Cardiac muscle cell (in vitro differentiated cells and primary cell): ENCODE measurements at regions not wholly inside any gene's neighbourhood (a gene's known extent, or its start where the extent isn't known, plus 50 kb on each side); places are given as distances from the start of the nearest gene placed in this dataset.

Experiments
- DNase-seq, 2 donors: peaks; one replicate each; pipeline versions ENCODE4 v3.0.0 to v3.0.0-alpha.2; 2010 to 2017; ENCODE audit warnings: low read depth in 1 of 2, low spot score in 1 of 2
- H3K27ac ChIP-seq: fragments of 200-600 bp; sonication (generic); 2 replicates; pipeline ENCODE4 v1.5.1; 2016
- H3K27me3 ChIP-seq: fragments of 200-600 bp; sonication (generic); 2 replicates; pipeline ENCODE4 v1.6.0; 2016; ENCODE audit warnings: control low read depth
- H3K36me3 ChIP-seq: fragments of 200-600 bp; sonication (generic); 2 replicates; pipeline ENCODE4 v1.5.1; 2016; ENCODE audit warnings: control low read depth
- H3K4me1 ChIP-seq: fragments of 200-600 bp; sonication (generic); 2 replicates; pipeline ENCODE4 v1.8.1; 2017; ENCODE audit warnings: low read depth, mild to moderate bottlenecking, mixed run types
- H3K4me3 ChIP-seq: fragments of 200-600 bp; sonication (generic); 2 replicates; pipeline ENCODE4 v1.5.1; 2016; ENCODE audit warnings: mild to moderate bottlenecking
- H3K9me3 ChIP-seq: fragments of 200-600 bp; sonication (generic); 2 replicates; pipeline ENCODE4 v1.5.1; 2017; ENCODE audit warnings: low read depth, mild to moderate bottlenecking, control low read depth
- CTCF ChIP-seq: IDR thresholded peaks from 2 replicates; pipeline ENCODE4 v1.5.1; 2012; ENCODE audit warnings: low read depth, mild to moderate bottlenecking, low read length

GRCh38 chr13:80037505-80037888, 303.4 kb downstream of the SPRY2 start:
- peak in 1 of 2 donors; percentile 68 for DNase-seq
- no peak overlapping the region for H3K27ac ChIP-seq
- TF ChIP-seq CTCF: no peak

GRCh38 chr13:80036845-80037504, 304.0 kb downstream of the SPRY2 start:
- DNase-seq: no peak
- Histone ChIP-seq H3K36me3 (no peaks in the 10 kb centered on the region), H3K4me3 (no peak overlapping the region), H3K27ac (no peak overlapping the region), H3K27me3 (no peaks in the 10 kb centered on the region), H3K9me3 (no peaks in the 10 kb centered on the region), H3K4me1 (no peaks in the 10 kb centered on the region)
- no peak for TF ChIP-seq CTCF

More at GRCh38 chr13:80037505-80037888, 303.4 kb downstream of the SPRY2 start:
- Histone ChIP-seq H3K9me3 (no peaks in the 10 kb centered on the region), H3K36me3 (no peaks in the 10 kb centered on the region), H3K27me3 (no peaks in the 10 kb centered on the region), H3K4me3 (no peak overlapping the region), H3K4me1 (no peaks in the 10 kb centered on the region)

GRCh38 chr13:80035096-80035495, 305.8 kb downstream of the SPRY2 start:
- Histone ChIP-seq H3K27me3 (no peaks in the 10 kb centered on the region), H3K9me3 (no peaks in the 10 kb centered on the region), H3K36me3 (no peaks in the 10 kb centered on the region), H3K4me1 (no peaks in the 10 kb centered on the region), H3K27ac (no peak overlapping the region), H3K4me3 (no peak overlapping the region)
- no peak for DNase-seq
- no peak for TF ChIP-seq CTCF

GRCh38 chr13:80033951-80034350, 307.0 kb downstream of the SPRY2 start:
- Histone ChIP-seq H3K9me3 (no peaks in the 10 kb centered on the region), H3K4me1 (no peaks in the 10 kb centered on the region), H3K27me3 (no peaks in the 10 kb centered on the region), H3K4me3 (no peak overlapping the region), H3K36me3 (no peaks in the 10 kb centered on the region), H3K27ac (no peak overlapping the region)
- no peak for DNase-seq
- no peak for TF ChIP-seq CTCF

- no peak for DNase-seq
- Histone ChIP-seq H3K36me3 (no peaks in the 10 kb centered on the region), H3K27ac (no peak overlapping the region), H3K9me3 (no peaks in the 10 kb centered on the region), H3K4me3 (no peak overlapping the region), H3K27me3 (no peaks in the 10 kb centered on the region), H3K4me1 (no peaks in the 10 kb centered on the region)
- no peak for TF ChIP-seq CTCF
These were observed 307.6 kb downstream of the SPRY2 start for GRCh38 chr13:80033286-80033685.

- H3K27ac ChIP-seq: no peak overlapping the region
- peak in 1 of 2 donors; percentile 40 for DNase-seq
These were observed 310.4 kb downstream of the SPRY2 start for GRCh38 chr13:80030491-80030890.

More at GRCh38 chr13:80030491-80030890, 310.4 kb downstream of the SPRY2 start:
- Histone ChIP-seq H3K4me3 (no peak overlapping the region), H3K4me1 (no peaks in the 10 kb centered on the region), H3K36me3 (no peaks in the 10 kb centered on the region), H3K27me3 (no peaks in the 10 kb centered on the region), H3K9me3 (no peaks in the 10 kb centered on the region)
- TF ChIP-seq CTCF: peak; percentile 22
